RPMI8226 (cell line): ENCODE measurements at regions not wholly inside any gene's neighbourhood (a gene's known extent, or its start where the extent isn't known, plus 50 kb on each side); places are given as distances from the start of the nearest gene placed in this dataset.
A peak's percentile ranks its signal among the peaks of the same experiment; 100 is the strongest.
"Not testable (repeated sequence)": the region's sequence is repeated elsewhere in the genome, so short reads cannot be mapped to it uniquely, and the experiment has no call there.

ENCODE experiments used
- DNase-seq: peaks from one replicate; pipeline ENCODE4 v3.0.0-alpha.2; 2015

DNA sequence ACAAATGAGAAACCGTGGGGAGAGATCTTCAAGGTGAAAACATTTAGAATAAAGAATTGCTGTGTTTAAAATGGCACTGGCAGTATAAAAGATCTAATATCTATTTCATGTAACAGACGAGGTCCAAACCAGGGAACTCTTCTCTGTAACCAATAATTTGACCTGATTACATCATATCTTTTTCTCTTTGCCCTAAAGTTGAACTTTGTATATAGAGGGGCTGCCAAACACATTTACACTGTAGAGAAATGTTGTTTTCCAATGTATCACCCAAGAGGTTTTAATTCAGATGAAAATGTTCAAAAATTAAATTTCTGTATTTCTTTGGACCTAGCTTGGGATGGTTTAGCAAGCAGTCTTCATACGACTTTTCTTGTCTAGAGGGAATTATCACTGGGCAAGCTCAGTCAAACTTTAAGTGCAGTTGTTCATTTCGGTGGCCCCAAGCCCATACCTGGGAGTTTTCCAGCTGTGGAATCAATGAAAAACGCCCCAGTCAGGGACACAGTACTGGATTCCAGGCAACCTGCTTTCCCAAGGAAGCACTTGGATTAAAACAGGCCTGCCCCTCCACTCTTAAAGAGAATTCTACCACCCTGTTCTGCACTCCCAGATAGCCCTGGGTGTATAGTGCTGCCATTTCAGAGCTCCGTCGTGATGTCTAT is 208.5 kb upstream of the FN1 start:
- no peak for DNase-seq

- no peak for DNase-seq
Measured at GRCh38 chr2:215638687-215639086, 202.8 kb upstream of the FN1 start.

GRCh38 chr2:215637651-215638050 is 201.8 kb upstream of the FN1 start:
- DNase-seq: no peak

- no peak for DNase-seq
Measured at GRCh38 chr2:215636816-215637215, 200.9 kb upstream of the FN1 start.

DNA sequence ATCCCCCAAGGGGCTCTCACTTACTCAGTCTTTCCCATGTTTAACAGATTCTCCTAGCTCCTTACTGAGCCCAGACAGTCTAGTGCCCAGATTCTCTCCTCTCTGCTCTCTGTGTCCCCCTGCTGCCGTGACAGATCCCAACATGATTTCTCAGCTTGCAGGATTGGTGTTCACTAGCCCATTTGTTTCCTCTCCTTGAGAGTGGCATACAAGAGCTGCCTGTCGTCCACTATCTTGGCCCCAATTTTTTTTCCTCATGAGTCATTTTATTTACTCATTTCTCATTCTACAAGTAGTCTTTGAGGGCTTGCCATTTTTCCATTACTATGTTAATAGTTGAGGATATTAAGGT is 199.9 kb upstream of the FN1 start:
- no peak for DNase-seq

GRCh38 chr2:215635071-215635787 is 199.4 kb upstream of the FN1 start:
- DNase-seq: peak; percentile 43

DNA sequence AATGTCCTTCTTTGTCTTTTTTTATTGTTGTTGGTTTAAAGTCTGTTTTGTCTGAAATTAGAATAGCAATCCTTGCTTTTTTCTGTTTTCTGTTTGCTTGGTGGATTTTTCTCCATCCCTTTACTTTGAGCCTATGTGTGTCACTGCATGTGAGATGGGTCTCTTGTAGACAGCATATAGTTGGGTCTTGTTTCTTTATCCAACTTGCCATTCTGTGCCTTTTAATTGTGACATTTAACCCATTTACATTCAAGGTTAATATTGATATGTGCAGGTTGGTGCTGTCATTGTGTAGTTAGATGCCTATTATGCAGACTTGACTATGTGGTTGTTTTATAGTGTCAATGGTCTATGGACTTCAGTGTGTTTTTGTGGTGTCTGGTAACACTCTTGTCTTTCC is 197.5 kb upstream of the FN1 start:
- DNase-seq: no peak

DNA sequence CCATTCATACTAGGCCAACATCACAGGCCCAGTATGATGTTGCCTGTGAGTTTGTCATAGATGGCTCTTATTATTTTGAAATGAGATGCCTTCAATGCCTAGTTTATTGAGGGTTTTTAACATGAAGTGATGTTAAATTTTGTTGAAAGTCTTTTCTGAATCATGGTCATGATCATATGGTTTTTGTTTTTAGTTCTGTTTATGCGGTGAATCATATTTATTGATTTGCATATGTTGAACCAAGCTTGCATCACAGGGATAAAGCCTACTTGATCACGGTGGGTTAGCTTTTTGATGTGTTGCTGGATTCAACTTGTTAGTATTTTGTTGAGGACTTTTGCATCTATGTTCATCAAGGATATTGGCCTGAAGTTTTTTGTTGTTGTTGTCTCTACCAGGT is 195.8 kb upstream of the FN1 start:
- no peak for DNase-seq

DNA sequence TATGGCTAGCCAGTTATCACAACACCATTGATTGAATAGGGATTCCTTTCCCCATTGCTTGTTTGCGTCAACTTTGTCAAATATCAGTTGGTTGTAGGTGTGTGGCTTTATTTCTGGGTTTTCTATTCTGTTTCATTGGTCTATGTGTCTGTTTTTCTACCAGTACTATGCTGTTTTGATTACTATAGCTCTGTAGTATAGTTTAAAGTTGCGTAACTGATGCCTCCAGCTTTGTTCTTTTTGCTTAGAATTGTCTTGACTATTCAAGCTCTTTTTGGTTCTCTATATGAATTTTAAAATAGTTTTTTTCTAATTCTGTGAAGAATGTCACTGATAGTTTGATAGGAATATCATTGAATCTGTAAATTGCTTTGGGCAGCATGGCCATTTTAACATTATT is 194.9 kb upstream of the FN1 start:
- DNase-seq: not testable (repeated sequence)

DNA sequence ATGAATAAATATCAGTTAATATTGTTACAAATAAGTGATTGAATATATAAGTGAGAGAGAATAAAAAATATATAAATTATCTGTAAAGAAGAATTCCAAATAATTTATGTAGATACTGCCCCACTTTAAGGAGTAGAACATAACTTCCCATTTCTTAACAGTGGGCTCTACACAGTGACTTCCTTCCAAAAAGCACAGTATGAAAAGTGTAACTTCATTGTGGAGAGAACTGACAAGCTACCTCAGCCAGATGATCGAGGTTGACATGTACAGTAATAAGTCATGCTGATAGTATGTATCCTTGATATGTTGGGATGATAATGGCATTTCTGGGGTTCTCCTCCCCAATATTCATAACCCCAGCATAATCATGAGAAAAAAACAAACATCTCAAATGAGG is 191.9 kb upstream of the FN1 start:
- DNase-seq: no peak

DNA sequence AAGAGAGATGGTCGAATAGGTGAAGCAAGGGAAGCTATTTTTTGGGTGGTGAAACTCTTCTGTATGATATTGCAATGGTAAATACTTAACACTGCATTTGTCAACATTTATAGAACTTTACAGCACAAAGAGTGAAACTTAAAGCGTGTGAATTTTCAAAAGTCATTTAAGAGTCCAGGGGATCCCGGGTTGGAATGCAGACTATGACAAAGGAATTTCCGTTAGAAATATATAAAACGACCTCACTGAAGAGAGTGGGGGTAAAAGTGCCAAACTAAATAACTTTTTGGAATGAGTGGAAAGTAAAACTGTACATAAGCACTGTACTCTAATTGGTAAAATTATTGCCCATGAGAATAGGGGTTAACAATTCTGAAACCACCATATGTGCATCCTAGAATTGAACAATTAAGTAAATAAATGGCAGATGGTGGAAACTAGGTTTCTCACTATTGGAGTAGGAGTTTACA is 191.0 kb upstream of the FN1 start:
- no peak for DNase-seq

DNA sequence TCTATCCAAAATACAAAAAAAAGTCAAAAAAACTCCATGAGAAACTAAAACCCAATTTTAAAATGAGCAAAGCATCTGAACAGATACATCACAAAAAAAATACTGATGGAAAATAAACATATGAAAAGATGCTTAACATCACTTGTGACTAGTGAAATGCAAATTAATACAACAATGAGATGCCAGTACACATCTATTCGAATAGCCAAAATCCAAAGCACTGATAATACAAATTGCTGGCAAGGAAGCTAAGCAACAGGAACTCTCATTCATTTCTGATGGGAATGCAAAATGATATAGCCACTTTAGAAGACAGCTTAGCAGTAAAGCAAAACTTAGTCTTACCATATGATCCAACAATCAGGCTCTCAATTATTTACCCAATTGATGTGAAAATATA is 190.2 kb upstream of the FN1 start:
- no peak for DNase-seq

- DNase-seq: no peak
Measured at GRCh38 chr2:215625207-215625606, 189.3 kb upstream of the FN1 start.

GRCh38 chr2:215624423-215624829 is 188.6 kb upstream of the FN1 start:
- no peak for DNase-seq

DNA sequence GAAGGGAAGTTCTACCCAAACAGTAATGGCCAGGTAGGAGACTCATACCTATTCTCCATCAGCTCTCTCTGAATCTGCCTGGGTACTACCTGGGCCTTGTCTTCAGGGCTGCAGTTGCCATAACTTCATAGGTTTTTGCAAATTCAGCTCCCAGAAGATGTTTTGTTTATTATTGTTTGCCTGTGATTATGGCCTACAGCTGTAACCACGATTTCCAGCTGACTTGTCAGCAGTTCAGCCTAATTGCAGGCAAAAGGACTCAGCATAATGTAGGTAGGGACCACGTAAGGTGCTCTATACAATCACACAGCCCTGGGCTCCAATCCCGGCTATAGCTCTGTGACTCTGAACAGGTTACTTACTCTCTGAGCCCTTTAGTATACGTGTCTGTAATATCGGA is 187.0 kb upstream of the FN1 start:
- peak; percentile 29 for DNase-seq

DNA sequence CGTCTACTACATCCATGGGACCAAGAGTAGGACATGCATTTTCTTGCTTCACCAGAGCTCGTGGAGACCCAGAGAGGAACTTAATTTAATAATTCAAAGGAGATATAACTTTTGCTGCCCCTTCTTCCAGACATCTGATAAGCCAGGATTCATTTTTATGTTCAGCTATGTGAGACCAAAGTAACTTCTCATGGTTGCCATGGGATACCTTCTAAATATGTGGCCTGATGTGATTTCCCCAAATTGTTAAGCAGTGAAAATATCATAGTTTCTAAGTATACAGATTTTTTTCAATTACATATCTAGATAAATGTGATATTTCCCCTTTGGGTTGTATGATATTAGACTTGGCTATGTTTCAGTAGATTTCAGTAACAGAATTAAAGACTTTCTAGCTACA is 185.5 kb upstream of the FN1 start:
- DNase-seq: no peak

DNA sequence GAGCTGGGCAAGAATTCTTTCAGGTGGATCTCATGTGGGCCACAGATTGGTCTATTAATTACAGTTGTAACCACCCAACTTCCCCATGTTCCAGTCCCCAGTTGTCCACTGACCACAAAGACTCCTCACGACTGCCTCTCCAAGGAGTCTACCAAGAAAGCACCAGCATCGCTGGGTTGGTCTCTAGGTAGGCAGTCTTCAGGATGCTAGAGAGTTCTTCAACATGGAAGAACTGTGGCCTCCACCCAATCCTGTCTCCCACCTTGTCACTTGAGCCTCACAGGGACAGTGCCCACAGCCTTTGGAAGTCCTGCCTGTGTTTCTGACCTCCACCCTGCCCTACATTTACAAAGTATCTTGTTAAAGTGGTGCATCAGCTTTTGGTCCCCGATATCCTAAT is 184.7 kb upstream of the FN1 start:
- no peak for DNase-seq

- no peak for DNase-seq
Measured at GRCh38 chr2:215619989-215620388, 184.1 kb upstream of the FN1 start.

GRCh38 chr2:215619022-215619958 is 183.4 kb upstream of the FN1 start:
- no peak for DNase-seq

GRCh38 chr2:215618145-215618544 is 182.3 kb upstream of the FN1 start:
- no peak for DNase-seq

DNA sequence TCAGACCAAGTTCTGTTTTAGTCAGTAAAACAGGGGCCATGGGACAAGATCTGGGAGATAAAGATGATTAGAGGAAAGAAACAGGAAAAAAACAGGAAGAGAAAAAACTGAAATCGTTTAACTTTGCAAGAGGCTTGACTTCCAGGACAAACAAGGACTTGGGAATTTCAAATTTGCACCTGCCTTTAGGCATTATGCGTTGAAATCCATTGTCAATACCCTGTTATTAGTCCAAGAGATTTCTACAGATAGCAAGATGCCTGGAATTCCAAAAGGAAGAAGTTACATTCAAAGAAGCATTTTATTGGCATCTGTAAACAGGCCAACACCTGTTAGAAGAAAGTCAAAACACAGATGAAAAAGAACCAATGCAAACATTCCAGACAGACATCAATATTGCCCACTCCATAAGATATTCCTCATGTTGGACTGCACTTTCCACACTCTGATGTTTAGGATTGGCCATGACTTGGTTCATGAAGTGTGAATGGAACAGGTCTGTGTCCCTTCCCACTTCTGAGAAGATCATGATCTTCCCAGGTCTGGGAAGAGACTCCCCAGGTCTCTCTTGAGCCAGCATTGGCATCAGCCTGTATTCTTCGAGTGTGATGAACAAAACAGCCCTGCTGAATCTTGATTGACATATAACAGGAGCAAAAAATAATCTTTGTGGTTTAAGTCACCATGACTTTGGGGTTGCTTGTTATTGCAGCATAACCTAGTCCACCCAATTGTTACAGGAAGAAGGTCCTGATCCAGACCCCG is 181.4 kb upstream of the FN1 start:
- DNase-seq: no peak

GRCh38 chr2:215615803-215616174 is 179.9 kb upstream of the FN1 start:
- no peak for DNase-seq
